ENCODE measurements at regions not wholly inside any gene's neighbourhood (a gene's known extent, or its start where the extent isn't known, plus 50 kb on each side); places are given as distances from the start of the nearest gene placed in this dataset.

DNA sequence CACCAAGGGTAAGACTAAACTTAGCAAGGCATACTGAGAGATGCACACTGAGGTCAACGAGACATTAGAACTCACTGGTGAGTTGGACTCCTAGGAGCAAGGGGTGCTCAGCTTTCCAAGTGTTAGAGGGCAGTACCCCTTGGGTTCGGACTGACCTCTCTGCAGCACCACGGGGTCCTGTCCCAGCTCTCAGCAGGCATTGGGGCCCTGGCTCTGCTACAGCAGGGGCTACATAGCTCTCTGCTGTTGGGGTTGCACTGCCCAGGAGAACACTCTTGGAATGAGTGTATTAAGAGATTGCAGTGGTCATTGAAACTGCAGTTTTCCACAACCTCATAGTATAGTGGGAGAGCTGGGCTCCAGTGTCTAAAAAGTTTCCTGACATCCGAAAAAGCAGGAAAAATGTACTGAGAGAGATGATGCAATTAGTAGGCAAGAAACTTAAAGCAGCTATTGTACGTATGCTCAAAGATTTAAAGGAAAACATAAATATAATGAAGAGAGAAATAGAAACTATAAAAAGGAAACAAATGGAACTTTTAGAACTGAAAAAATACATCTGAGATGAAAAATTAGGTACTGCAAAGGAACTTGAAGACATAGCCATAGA, 132.5 kb upstream of the MAX start:
- POLR2A ChIA-PET = no interaction called here
- Histone ChIP-seq H3K9me3 (no peaks in the 10 kb centered on the region; the same call in 2 of the 3 replicates), H3K4me1 (peaks cover 54% of the 10 kb centered on the region), H3K4me3 (no peak overlapping the region), H3K27ac (peak overlapping the region in 1 of 2 experiments; percentile 66; a peak in 3 of 6 replicates), H3K4me2 (no peak overlapping the region)
- CTCF ChIA-PET = interaction anchor here (1.3 kb wide), 1 partner anchor 8 kb away, joined by 8 read pairs; no protein-coding TSS in a partner anchor
- DNase-seq (ENCODE audit: low read depth in 1 of 2, low spot score in 1 of 2) (no peak), ATAC-seq (no peak), FAIRE-seq (no peak)
- TF ChIP-seq, protein P1, sequence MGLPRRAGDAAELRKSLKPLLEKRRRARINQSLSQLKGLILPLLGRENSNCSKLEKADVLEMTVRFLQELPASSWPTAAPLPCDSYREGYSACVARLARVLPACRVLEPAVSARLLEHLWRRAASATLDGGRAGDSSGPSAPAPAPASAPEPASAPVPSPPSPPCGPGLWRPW (IDR thresholded peaks at IDR 0.05) = no peak
- 62% methylated on average over 5 of the region's 5 CpGs for WGBS (ENCODE audit: missing lambda C conversion rate)

DNA sequence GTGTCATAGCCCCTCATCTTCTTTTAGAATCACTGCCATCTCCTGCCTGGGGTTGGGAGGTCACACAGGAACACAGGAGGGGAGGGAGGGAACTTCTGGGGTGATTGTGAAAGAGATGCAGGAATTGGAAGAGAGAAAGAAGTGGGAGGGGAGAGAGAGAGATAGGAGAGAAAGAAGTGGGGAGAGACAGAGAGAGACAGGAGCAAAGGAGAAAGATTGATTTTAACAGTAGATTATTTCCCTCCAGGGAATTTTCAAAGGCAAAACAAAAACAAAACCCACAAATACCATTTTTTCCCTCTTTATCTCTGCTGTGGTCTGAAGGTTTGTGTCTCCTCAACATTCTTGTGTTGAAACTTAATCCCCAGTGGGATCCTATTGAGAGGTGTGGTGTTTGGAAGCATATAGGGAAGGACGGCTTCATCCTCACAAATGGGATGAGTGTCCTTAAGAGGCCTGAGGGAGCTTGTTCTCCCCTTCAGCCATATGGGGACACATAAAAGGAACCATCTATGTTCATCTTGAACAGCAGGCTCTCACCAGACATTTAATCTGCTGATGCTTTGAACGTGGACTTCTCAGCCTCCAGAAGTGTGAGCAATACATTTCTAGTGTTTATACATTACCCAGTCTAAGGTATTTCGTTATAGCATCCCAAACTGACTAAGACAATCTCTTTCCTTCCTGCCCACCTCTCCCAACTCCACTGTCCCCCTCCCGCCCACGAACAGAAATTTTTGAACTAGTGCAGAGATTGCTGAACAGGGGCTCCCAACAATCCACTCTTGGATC, 134.9 kb upstream of the MAX start:
- 69% methylated on average over 5 of the region's 5 CpGs for whole genome bisulfite sequencing (ENCODE audit: missing lambda C conversion rate)
- TF ChIP-seq RNF2 (IDR thresholded peaks at IDR 0.05; ENCODE audit: borderline replicate concordance, low read depth) (no peak), CEBPB (IDR thresholded peaks at IDR 0.05) (peak; percentile 12 to 59; a peak in 2 of 4 replicates)
- H3K4me2 ChIP-seq = peak overlapping the region; percentile 64
- ChIA-PET CTCF (interaction anchor here (1.0 to 1.8 kb wide), 7 partner anchors 9 to 52 kb away, joined by 3 to 6 read pairs (median 3); no protein-coding TSS in a partner anchor), POLR2A (interaction anchor here (0.7 to 3.1 kb wide), 3 partner anchors 127 to 174 kb away, joined by 4 to 21 read pairs (median 6); partner anchors contain the start of gene FUT8)
- H3K4me1 ChIP-seq = peaks cover 44% of the 10 kb centered on the region
- FAIRE-seq (no peak), DNase-seq (ENCODE audit: low read depth in 1 of 2, low spot score in 1 of 2) (no peak), ATAC-seq (no peak; a peak in 2 of 6 replicates)
- peak overlapping the region; percentile 74 to 85 for H3K27ac ChIP-seq
- no peak overlapping the region for H3K4me3 ChIP-seq
- H3K9me3 ChIP-seq = no peaks in the 10 kb centered on the region; the same call in 2 of the 3 replicates

DNA sequence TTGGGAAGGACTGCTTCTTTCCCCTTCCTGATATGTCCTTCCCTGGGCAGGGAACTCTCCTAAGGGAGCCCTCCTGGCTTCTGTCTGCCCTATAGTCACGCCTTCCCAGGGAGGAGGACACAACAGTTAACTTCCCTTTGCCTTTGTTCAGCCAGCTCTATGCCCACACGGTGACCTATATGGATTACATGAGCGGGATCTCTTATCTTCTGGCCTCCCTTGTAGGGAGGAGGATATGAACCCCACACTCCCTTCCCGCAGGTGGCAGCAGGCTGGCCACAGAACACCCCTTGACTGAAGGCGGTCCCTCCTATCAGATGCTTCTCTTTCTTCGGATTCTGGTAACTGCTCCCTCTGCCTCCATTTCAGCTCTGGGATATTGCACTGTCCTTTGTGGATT, 135.6 kb upstream of the MAX start:
- 82% methylated on average over 6 of the region's 6 CpGs for whole genome bisulfite sequencing (ENCODE audit: missing lambda C conversion rate)
- H3K4me2 ChIP-seq = peak overlapping the region; percentile 64
- ChIA-PET CTCF (interaction anchor here (1.0 to 1.8 kb wide), 6 partner anchors 8 to 74 kb away, joined by 3 to 6 read pairs (median 3); no protein-coding TSS in a partner anchor), POLR2A (interaction anchor here (0.6 to 3.1 kb wide), 2 partner anchors 27 to 174 kb away, joined by 9 to 21 read pairs; partner anchors contain the start of gene FUT8)
- no peak for TF ChIP-seq MAFK (IDR thresholded peaks at IDR 0.05; ENCODE audit: partially characterized antibody)
- TF ChIP-seq EP300 (IDR thresholded peaks at IDR 0.05) = no peak
- no peak for TF ChIP-seq ELK1 (IDR thresholded peaks at IDR 0.05; ENCODE audit: low read depth, low read length)
- H3K9me3 ChIP-seq = no peaks in the 10 kb centered on the region; the same call in 2 of the 3 replicates
- FAIRE-seq (no peak), DNase-seq (ENCODE audit: low read depth in 1 of 2, low spot score in 1 of 2) (no peak), ATAC-seq (peak; percentile 12; a peak in 4 of 6 replicates)
- peaks cover 50% of the 10 kb centered on the region for H3K4me1 ChIP-seq
- peak overlapping the region; percentile 74 to 85 for H3K27ac ChIP-seq
- H3K4me3 ChIP-seq = no peak overlapping the region

DNA sequence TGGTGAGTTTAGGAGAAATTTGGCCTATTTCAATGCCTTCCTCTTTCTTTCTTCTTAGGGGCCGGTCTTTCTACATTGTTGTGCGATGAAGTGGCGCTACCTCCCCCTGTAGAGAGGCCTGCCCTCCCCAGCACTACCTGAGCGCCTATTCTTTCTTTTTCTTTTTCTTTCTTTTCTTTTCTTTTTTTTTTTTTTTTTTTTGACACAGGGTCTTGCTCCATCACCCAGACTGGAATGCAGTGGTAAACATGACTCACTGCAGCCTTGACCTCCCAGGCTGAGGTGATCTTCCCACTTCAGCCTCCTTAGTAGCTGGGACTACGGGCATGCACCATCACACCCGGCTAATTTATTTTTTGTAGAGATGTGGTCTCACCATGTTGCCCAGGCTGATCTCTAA, 136.1 kb upstream of the MAX start:
- Histone ChIP-seq H3K27ac (peak overlapping the region; percentile 74 to 85), H3K4me2 (peak overlapping the region; percentile 64), H3K4me1 (peaks cover 55% of the 10 kb centered on the region), H3K4me3 (no peak overlapping the region), H3K9me3 (no peaks in the 10 kb centered on the region; the same call in 2 of the 3 replicates)
- 61% methylated on average over 6 of the region's 6 CpGs for WGBS (ENCODE audit: missing lambda C conversion rate)
- peak in 1 of 2 experiments; percentile 63 for DNase-seq (ENCODE audit: low read depth in 1 of 2, low spot score in 1 of 2)
- ChIA-PET POLR2A (interaction anchor here (0.6 to 3.1 kb wide), 2 partner anchors 27 to 173 kb away, joined by 9 to 21 read pairs; partner anchors contain the start of gene FUT8), CTCF (interaction anchor here (1.0 to 2.3 kb wide), 6 partner anchors 13 to 177 kb away, joined by 3 to 7 read pairs (median 4); no protein-coding TSS in a partner anchor)
- ATAC-seq = peak; percentile 2 to 63; a peak in 3 of 6 replicates
- FAIRE-seq = no peak
- 0 out of 5 replicates have a peak, but pooled peaks of 1 of the 2 experiments have one; percentile 45 for TF ChIP-seq JUN (IDR thresholded peaks at IDR 0.05)
- TF ChIP-seq JUNB (IDR thresholded peaks at IDR 0.05) = peak; percentile 62
- peak; percentile 46; the same call in 1 of the 2 replicates for TF ChIP-seq MAX (IDR thresholded peaks at IDR 0.05)
- TF ChIP-seq EP300 (IDR thresholded peaks at IDR 0.05) = 0 out of 5 replicates have a peak, but pooled peaks of 1 of the 2 experiments have one; percentile 31
- TF ChIP-seq KDM5A (IDR thresholded peaks at IDR 0.05) = no peak
- TF ChIP-seq GATA3 (IDR thresholded peaks at IDR 0.05; ENCODE audit: borderline replicate concordance) = peak; percentile 54; the same call in 1 of the 2 replicates
- peak; percentile 56 to 76 for TF ChIP-seq CEBPB (IDR thresholded peaks at IDR 0.05)
- peak; percentile 66; the same call in 1 of the 2 replicates for TF ChIP-seq FOSL2 (IDR thresholded peaks at IDR 0.05)
- TF ChIP-seq FOSL2 (CRISPR knock-in tag; IDR thresholded peaks at IDR 0.05) = peak; percentile 50; the same call in 1 of the 2 replicates
- TF ChIP-seq CBX8 (IDR thresholded peaks at IDR 0.05) = no peak

Measured in A549 (cell line).